HG03460 (cell line): ENCODE measurements at regions not wholly inside any gene's neighbourhood (a gene's known extent, or its start where the extent isn't known, plus 50 kb on each side); places are given as distances from the start of the nearest gene placed in this dataset.

Experiments used
- ATAC-seq: cut with Tn5 transposase; IDR thresholded peaks from one replicate; pipeline ENCODE4 v1.9.1; 2021; ENCODE audit not compliant: unreplicated experiment

DNA sequence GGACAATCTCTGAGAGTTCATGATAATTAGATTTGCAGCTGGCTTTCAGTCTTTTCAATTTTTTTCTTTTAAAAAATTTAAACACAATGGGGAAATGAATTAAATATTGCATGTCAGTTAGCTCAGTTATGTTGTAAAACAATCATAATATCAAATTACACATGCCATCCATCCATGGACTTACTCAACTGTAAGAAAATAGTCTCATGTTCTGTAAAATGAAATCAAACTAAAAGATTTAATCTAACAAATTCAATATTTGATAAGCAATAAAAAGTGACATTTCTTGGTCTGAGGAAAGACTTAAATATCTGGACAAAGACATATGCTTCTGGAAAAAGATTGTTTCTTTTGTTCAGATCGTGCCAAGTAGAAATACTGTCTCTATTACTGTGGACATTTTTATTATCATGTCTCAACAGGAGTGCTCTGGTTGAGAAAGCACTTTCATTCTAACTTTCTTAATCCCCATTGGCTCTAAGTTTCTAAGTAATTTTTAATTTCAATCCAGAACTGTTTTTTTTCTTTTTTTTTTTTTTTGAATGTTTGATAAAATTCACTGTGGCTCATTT is 179.2 kb upstream of the FAM3C start:
- no peak for ATAC-seq

DNA sequence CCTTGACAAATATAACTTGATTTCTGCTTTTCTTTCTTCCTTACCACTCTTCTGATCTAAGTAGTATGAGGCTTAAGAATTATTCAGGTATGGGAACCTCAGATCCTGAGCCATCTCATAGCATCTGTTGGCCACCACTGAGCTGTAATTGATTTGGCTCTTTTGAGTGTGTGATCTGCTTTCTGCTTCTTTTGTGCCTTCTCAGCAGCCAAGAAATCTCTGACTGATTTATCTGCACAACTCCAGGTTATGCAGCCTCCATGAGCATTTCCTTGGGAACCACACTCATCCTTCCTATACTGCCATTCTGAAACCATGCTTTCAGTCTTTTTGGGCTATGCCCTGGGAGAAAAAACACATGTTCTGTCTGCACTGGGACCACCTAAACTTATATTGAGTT is 178.0 kb upstream of the FAM3C start:
- no peak for ATAC-seq

DNA sequence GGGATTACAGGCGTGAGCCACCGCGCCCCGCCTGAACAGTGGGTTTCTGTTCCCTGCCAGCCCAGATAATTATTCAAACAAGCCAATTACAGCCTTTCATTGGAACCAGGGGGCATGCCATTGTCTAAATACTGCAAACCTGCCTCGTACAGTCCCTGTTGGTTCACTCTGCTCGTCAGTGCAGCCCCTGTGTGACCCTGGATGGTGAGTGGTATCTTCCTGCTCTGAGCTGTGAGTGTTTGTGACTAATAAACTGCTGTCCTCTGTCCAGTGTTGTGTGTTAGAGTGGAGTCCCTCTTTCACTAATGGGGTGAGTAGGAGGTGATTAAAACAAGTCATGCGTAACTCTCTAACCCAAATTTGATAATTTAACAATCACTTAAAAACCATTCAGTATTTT is 176.5 kb upstream of the FAM3C start:
- no peak for ATAC-seq

DNA sequence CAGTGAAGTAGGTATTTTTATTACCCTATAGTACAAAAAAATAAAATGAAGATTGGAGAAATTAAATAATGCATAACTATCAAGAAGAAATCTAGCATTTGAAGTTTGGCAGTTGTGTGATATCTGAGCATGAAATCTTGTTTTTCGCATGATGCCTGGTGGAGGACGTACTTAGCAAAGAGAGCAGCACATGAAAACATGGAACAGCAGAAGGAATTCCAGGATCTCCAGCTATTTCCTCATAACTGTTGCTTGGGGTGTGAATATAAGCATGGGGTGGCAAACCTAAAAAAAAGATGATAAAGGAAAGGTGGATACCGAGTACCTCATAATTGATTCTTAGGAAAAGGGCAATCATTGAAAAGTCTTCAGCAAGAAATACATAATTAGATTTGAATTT is 174.3 kb upstream of the FAM3C start:
- ATAC-seq = no peak

DNA sequence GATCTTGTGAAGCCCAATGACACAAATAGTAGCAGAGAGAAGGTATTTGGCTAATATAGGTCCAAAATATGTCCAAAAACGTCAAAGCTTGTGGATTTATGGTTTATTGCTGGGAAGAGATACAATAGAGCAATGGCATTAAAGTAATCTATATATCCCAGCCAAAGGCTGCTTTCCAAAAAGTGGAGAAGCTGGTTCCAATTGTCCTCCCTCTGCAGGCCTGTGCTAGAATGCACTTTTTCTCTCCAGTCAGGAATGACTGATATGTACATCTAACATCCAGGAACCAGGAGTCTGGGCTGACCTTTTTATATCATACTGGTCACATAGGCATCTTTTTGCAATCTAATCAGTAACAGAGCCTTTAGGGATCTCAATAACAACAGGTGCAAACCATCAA is 167.1 kb upstream of the FAM3C start:
- ATAC-seq = no peak

DNA sequence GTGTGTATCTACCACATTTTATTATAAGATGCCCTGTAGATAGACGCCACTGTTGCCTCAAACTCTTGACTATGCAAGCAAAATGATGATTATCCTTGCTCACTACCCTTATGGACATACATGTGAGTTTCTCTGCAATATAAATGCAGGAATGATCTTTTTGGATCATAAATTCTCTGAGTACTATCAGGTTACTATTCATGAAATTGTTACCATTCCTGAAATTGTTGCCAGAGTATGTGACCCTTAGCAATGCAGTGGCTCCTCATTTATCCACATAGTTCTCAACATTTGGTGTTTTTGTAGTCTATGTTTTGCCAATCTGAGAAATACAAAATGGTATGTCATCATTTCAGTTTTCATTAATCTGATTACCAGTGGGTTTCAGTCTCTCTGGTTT is 166.2 kb upstream of the FAM3C start:
- ATAC-seq = no peak

DNA sequence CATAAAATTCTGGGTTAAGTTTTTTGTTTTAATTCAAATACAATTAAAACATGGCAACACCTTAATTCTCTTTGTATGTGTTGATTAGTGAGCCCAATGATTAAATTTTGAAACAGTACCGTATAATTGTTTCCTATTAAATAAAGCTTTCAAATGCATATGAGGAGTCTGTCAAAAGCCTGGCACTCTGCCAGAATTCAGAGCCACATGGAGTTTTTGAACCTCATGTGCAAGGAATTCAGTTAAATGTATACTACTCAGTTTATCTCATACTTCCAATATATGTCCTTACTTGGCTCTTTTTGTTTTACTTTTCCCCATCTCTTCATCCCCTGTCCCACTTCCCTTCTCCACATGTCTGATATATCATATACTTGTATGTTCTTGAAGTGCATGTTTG is 165.6 kb upstream of the FAM3C start:
- no peak for ATAC-seq

DNA sequence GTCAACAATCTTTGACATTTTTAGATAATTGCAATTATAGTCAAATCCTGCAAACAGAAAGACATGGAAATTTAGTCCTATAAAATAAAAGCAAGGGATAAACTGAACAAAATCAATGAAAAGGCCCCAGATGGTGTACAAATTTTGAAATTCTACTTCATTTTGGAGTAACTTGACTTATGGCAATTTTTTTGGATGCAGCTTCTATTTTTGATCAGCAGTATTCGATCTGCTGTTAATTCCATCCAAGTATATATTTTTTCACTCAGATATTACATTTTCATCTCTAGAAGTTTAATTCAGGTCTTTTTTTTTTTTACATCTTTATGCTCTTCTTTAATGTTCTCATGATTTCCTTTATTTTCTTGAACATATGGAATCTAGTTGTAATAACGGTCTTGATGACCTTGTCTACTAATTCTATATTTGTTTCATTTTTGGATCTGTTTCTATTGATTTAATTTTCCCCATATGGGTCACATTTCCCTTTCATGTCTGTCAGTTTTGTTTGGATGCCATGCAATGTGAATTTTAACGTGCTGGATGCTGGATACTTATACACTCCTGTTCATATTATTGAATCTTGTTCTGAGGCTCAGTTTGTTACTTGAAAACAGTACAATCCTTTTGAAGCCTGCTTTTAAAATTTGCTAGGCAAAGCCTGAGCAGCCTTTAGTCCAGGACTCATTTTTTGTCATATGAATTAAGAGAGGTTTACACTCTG is 164.3 kb upstream of the FAM3C start:
- no peak for ATAC-seq

DNA sequence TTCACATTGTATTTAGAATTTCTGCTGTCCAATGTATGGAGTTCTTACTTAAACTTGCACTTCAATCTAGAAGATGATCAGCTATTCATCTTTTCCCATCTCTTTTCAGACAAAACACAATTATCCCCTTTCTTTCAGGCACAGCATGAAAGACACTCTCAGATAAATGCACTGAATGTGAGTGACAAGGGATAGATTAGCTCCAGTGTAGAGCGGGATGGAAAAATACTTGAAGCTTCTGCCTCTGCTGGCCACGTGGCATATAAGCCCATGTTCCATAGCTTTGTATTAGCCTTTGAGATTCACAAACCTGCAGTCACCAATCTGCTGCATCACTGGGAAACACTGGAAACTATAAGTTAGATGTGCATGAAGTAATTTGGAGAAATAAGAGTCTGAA is 162.2 kb upstream of the FAM3C start:
- ATAC-seq = no peak

DNA sequence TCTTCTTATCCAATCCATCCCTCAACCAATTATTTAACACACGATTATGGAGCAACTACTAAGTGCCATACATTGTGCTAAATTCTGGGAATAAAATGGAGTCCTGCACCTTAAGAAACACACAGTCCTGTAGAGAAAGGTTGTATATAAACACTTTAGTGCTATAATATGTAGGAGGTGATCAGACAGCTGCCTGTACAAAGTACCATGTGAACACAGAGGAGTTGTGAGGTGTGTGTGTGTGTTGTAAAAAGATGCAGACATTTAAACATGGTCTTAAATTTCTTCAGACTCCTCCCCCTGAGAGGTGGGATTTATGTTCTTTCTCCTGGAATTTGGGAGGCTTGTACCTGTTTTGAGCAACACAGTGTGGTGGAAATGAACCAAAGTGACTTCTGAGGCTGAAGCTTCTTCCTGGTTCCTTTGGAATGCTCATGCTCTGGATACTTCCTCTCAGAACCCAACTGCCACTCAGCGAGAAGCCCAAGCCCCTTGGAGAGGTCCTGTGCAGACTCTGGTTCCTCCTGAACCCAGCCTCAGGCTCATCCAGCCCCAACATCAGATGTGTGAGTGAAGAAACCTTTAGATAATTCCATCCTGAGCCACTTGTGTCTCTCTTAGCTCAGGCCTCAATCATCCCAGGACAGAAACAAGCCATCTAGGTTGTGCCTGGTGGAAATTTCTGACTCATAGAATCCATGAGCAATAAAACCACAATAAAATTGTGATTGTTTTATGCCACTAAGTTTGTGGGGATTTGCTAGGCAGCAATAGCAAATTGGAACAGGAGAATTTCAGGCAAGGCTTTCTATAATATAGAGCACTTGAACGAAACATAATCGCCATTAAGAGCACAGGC is 161.2 kb upstream of the FAM3C start:
- ATAC-seq = no peak

DNA sequence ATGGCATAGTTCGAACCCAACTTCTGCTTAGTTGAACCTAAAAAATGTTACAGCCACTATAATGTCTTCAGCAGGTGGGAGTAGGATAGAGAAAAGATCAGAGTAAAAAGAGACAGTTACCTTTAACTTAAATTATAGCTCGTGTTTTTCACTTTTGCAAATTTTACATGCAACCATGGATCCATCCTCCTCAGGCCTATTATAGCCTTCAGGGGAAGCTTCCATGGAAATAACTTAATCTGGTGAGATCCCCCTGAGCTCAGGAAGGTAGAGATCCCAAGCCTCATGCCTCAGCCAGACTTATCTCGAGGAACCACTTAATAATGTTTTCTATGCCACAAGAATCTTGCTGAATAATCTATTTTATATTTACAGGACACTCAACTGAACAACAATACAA is 159.4 kb upstream of the FAM3C start:
- ATAC-seq = no peak

DNA sequence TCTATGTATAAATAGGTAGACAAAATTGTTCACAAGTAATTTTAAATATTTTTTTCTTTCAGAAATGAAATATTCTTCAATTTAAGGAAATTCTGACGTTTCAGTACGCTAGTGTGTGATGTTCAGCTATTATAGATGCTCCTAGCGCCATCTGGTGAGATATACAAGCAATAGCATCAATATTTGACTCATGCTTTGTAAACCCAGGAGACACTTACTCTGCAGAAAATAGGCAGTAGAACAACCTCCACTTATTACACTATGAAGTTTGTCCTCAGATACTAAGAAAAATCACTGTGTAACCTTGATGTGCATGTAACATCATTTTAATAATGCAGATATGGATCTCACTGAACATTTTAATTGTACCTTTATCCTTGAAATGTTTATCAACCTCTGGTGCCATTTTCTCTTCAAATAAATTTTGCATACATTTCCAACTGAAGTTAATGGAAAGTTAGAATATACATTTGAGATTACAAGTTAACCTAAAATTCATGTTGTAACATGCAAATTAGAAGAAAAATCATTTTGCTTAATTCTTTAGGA is 151.5 kb upstream of the FAM3C start:
- peak; percentile 72 for ATAC-seq

DNA sequence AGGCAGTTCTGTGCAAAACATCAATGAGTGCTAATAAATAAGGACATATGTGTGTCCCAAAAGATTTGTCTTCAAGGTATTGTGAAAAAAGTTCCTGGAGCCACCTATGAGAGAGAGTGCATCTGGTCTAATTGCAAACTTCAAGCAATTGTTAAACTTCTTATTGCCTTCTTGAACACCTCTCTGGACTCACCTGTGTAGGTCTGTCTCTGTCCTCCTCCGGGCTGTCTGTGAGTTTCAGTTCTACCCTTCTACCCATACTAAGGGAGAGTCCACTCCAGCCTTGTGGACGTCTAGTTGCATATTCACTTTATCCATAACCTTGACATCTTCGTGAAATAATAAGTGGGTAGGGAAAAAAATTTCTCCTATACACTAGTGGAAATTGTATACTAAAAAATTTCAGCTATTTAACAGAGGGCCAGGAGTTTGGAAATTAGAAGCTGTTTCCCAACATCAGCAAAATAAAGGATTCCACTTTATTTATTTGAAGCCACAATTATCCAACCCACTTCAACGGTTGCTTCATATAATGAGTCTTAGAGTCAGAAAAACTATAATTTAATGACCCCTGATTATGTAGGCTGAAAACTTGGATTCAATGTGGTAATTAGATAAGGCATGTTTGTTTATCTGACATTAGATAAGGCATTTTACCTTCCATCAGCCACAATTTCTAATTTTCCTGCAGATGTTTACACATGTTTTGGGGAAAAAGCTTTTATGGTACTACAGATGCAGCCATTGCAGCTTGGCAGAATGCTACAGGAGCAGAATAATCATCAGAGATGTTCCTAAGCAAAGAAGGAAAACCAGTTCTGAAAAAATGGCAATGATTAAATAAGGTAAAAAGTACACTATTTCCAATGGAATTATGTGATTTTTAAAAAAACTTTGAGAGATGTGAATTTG is 150.8 kb upstream of the FAM3C start:
- no peak for ATAC-seq

DNA sequence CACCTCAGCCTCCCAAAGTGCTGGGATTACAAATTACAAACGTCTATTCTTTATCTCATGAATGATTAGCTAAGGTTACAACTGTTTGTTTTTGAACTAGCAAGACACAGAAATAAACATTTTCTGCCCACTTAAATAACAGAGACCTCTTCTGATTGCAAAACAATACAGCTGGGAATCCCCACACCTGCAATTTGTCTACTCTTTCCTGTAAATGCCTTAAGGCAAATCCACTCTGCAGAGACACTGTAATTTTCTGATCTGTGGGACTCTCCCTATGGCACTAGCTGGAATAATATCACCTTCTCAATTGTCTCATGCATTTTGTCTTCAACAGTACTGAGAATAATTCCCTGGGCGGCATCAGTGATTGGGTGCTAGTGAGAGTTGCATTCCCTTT is 149.3 kb upstream of the FAM3C start:
- ATAC-seq = no peak

DNA sequence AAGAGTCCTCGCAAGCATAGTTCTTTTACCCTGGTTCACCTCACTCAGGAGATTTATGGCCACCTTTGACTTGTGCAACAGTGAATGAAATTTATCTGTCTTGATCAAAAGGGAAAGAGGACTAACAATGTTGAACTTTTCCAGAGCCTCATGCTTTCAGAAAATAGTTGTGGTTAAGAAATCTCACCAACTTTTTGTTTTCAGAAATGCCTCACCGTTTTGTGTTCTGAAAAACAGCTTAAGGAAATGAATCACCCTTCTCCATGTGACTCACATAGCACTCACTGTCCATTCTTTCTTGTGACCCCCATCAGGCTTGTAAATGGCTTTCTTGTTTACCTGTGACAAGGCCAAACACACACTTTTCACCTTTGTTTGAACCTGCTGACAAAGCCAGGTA is 148.6 kb upstream of the FAM3C start:
- peak; percentile 57 for ATAC-seq

DNA sequence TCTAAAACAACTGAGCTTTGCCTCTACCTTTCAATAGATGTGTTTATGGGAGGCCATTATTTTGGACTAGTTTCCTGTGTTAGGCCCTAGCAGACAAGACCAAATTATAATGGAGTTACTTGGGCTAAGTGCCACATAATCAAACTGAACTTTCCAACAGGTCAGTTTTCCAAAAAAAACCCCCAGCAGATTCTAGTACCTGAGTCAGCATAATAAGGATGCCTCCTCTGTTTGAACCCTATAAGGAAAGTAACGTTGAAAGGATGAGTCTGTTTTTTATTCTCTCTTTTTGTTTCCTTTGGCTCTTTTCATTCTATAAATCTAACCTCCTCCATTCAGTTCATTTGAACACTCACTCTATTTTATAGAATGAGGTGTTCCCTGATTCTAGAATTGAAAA is 148.1 kb upstream of the FAM3C start:
- no peak for ATAC-seq

DNA sequence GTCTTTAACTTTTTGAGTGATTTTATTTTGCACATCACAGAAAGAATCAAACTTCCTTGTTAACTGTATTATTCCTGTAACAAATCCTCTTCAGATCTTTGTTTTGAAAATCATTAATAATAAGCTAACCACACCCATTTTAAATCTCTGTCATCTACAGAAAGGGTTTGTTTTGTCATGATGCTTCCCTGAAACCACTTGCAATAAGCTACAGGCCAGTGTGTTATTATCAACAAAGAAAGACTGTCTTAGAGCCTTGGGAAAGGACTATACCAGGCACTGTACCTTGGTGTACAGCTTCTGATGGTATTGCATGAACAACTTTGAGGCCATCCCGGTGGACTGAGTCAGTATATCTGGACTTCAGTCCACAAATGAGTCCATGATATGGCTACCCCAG is 145.3 kb upstream of the FAM3C start:
- ATAC-seq = no peak

DNA sequence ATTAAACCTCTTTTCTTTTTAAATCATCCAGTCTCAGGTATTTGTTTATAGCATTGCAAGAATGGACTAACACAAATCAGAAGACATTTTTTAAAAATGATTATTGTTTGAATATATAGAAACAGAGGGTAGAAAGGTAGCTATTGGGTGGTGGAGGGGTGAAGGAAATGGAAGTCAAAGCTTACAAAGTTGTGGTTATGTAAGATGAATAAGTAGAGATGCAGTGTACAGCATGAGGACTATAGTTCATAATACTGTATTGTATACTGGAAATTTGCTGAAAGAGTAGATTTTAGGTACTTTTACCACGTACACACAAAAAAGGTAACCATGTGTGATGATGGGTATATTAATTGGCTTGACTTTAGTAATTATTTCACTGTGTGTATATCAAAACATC is 144.0 kb upstream of the FAM3C start:
- ATAC-seq = no peak

DNA sequence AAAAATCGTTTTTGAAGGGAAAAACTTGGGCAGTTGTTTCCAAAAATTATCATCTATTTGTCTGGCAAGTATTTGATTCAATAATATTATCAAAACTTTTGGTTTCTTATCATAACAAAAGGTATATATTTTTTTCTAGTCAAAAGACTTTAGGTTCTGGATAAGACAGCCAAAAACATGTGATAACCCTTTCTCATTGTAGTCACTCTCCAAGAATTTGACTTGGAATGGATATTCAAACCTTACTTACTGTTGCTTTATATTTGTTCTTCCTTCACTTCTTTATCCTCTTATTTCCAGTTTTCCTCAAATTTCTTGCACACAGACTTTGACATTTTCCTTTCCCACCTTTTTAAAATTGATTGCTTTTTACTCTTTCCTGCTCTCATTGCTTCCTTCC is 140.9 kb upstream of the FAM3C start:
- no peak for ATAC-seq

DNA sequence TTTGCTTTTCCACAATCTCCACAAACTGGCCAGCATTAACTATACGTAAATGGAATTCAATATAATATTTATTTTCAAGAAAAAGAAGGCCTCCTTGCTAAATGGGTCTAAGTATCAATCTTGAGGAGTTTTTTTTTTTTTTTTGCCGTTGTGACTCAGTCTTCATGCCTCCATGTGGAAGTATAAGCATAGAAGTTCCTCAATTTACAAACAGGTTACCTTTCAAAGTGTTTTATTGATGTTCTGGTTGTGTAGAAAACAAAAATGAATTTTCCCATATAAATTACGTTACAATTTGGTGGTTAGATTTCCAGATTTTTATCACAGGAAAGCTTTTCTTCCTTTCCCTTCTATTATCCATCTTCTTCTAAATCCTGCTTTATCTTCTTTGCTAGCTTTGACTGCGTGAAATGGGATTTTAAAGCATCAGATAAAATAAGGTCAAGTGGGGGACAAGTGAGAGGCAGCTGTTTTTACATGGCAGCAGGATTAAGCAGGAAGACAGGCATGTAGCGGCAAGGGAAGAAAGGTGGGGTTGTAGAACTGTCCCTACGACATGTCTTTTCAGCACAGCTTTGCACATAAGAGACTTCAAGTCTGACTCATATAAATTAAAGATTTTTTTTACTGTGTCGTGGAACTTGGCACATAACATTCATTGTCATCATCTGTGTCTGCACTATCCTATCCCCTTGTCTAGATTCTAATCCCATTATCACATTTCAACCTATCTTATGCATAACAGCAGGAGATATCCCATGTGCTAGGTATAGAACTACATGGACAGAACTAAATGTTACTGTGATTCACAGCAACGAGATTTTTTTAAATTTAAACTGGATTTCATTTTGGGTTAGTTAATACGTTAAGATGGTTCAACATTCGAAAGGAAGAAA is 135.3 kb upstream of the FAM3C start:
- ATAC-seq = no peak
